HG03196 (cell line): ENCODE measurements at regions not wholly inside any gene's neighbourhood (a gene's known extent, or its start where the extent isn't known, plus 50 kb on each side); places are given as distances from the start of the nearest gene placed in this dataset.
"Not testable (repeated sequence)": the region's sequence is repeated elsewhere in the genome, so short reads cannot be mapped to it uniquely, and the experiment has no call there.

ENCODE experiments used
- ATAC-seq: cut with Tn5 transposase; IDR thresholded peaks from one replicate; pipeline ENCODE4 v1.9.1; 2021; ENCODE audit not compliant: unreplicated experiment

DNA sequence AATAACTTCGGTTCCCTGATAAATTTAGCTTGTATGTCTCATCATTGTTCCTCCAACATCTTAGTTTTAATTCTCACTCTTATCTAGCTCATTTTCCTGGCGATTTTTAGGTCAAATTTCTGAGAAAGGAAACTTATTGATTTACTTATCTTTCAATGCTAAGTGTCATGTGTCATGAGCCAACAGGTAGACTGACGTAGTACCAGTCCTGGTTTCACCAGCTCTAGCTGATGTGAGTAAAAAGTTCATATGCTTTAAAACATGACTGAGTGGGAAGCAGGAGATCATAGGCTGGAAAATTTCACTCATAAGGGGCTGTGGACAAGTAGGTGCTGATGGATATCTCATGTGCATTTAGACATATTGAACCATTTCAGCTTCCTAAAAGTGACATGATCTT is 441.7 kb upstream of the NR3C2 start:
- no peak for ATAC-seq

DNA sequence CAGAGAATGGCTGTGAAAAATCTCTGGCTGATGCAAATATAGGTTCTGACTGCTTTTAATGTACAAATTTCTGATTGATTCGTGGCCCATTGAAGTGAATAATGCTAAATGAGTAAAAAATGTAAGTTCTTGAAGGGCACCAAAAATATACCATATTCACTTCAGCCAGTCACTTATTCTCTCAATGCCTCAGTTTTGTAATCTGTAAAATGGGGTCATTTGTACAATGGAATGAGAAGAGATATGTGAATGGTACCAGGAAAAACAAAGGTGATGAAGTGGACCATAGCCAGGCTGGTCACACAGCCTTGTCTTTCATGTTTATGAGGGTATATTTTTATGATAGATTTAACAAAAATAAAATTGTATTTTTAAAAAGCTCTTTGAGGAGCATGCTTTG is 441.2 kb upstream of the NR3C2 start:
- no peak for ATAC-seq

DNA sequence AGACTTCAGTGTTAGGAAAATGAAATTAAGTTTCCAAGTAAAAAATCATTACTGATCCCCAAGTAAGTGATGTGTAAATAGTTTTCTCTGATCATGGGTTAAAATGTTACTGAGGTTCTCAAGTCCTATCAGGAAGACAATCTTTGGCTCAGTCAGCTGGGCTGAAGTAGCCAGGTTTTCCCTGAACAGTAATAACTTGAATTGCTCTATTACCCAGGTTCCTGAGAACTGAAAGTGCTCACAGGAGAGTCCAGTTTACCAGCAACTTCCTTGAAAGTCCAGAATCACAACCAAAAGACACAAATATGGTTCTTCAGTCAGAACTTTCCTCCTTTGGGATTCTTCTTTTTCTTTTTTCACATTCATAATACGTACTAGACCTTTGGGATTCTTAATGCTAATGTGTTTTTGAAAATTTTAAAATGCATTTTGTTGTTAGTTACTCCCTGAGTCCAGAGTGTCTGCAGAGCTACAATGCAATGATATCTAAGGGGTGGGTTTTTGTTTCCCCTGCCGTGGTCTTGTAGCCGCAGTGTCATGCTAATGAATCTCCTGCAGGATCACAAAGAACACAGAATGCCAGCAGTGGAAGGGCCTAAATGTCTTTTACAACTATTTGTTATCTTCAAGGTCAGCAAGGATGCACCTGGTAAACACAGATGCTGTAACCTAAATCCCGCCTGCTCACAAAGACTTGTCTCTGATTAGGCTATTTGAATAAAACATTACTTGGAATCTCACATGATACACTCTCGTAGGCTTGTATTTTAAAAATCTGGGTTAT is 439.8 kb upstream of the NR3C2 start:
- no peak for ATAC-seq

DNA sequence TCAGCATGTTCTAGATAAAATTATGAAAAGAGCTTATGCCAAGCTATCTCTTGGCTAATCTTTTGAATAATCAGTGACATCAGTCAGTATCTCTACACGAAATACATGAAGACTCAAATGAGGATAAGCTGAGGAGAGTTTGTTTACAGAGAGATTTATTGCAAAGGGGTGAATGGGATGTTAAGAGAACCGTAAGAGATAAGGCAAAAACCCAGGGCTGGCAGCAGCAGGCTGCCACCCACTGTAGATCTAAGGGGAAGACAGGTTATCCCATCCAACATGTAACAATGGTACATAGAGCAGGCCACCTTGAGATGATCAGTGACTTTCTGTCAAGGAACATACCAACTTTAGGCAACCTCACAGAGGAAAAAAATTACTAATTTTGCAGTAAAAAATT is 432.1 kb upstream of the NR3C2 start:
- ATAC-seq, result no peak

DNA sequence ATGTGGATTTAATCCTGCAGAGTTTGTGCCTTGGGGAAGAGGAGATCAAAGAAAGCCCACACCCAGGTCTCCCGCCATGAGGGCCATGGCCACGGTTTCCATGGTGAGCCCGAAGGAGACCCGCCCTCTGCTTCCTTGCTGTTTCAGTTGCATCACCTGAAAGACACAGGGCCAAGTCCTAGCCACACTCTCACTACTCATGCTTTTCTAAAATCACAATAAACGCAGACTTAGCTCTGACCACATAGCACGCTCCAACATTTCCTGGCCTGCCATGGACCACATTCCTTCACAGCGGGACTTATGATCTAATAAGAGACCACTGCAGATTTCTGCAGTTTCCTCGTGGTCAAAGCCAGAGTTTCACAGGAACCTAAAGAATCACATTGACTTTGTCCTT is 426.0 kb upstream of the NR3C2 start:
- no peak for ATAC-seq

DNA sequence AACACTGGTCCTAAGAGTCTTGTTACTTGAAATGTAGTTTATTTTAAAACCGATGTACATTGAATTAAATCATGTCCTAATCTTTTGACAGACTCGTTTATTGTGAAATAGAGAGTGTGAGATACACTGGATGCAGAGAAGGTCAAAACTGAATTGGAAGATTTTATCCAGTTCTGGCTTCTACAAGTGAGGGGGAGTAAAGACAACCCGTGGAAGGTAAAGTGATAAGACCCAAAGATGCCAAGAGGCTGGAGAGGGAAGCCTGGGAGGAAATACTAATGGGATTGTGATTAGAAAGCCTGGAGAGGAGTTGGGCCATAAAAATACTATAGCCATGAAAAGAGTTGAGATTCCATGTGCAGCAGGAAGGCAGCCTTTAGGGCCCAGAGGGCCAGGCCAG is 424.5 kb upstream of the NR3C2 start:
- ATAC-seq, result no peak

DNA sequence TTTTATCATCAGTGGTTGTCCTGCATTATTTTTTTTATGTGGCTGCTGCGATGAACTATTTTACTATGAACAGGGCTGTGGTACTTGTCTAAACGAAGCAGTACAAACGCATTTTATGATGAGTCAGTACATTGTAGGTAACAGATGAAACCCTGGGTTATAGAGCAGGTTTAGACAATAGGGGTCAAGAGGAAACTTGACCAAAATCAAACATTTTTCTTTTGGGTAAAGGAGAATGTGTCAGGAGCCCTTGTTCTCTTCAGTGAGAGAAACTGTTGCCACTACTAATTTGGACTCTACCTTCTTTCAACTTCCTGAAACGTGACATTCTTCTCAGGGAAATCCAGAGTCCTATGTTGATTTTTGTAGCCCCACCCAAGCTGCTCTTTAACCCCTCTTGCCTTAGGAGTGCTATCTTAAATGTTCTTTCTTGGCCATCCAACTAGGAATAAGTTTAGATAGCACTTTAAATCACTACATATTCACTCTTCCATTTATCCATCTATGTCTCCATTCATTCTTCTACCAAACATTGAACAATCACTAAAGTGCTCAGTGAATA is 415.8 kb upstream of the NR3C2 start:
- ATAC-seq, result no peak

DNA sequence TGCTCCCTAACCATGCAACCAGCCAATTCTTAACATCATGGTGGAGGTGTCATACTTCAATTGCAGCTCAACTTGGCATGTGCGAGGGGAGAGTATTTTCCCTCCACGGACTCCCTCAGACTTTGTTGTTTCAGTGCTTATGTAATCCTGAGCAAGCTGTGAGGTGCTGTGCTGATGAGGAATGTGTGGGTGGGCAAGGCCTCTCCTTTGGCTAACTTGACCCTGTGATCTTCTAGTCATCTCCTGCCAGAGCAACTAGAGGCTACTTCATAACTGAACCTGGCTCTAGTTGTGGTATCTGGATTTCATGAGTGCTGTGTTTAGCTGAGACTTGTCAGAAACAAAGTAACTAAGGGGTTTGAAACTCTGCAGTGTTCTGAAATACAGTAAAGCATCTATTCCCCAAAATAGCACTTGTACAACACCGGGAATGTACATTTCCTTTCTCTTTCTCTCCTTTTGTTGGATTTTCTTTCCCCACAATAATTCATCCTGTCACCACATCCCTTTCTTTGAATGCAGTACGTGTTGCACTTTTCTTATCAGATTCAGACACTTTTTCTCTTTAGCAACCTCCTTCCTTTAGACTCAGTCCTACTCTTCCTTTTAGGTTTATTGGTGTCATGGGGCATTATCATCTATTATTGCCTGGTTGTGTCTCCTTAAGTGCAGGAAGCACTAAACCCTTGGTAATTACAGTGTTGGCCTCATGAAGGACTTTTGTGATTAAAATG is 415.2 kb upstream of the NR3C2 start:
- ATAC-seq, result no peak

DNA sequence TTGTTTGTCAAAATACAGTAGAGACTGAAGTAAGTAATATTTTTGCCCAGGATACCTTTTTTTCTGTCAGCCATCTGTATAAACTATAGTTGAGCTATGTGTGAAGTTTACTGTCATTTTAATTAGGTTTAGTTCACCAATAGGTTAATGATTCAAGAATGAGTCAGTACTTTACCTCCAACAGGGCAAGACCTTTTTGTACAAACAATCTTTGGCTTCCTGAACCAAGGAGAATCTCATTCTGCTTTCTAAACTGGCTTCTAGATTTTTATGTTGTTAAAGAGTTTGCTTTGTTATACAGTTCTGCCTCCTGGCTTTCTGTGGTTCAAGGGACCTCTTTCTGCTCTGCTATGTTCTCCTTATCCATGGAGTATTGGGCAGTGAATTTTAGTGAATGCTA is 412.0 kb upstream of the NR3C2 start:
- ATAC-seq, result no peak

DNA sequence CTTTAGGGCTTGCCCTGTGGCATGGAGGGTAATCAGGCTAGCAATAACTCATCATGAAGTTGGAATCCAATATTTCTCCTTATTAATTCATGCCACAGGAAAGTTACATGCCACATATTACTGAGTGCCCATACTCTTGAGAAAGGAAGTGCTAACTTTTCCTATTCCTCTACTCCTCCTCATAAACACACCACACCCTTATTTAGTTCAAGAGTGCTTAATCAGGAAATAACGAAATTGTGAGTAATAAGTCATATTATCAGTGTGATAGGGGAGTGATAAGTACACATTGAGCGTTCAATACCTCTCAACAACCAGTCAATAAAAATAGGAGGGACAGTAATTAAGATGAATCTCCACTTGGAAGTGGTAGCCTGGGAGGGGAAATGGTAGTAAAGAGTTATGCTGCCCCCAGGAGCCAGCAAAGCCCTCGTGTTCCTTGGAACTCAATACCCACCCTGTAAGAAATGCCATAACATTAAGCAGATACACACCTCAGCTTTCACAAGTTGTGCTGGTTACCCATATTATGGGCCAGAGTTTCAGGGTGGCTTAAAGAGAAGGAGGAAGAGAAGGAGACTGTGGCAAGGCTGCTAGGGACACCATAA is 410.0 kb upstream of the NR3C2 start:
- no peak for ATAC-seq

DNA sequence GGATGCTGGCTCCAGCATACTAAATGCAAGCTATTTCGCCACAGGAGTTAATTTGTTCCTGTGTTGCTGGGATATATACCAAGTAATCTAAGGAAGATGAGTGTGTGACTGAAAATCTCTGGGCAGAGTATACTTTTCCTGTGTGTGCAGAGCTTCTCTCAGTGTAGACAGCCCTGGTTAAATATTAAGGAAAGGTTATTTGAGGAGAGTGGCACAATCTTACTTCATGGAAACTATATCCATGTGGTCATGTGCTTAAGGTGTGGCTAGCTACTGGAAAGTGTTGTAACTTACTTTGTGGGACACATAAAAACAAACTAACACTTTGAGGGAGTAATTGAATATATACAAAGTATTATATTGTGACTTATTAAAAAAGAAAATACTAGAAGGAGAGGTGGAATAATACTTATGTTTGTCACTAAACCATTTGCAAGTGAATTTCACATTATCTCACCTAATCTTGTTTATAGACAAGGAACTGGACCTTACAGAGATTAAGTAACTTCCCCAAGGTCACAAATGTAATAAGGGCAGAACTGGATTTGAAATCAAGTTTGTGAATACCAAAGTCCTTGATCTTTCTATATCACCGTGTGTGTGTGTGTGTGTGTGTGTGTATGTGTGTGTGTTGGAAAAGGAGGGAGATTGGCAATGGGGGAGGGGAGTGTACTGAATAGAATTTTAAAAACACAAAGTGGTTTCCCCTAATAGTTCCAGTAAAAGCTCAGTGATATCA is 408.2 kb upstream of the NR3C2 start:
- no peak for ATAC-seq

DNA sequence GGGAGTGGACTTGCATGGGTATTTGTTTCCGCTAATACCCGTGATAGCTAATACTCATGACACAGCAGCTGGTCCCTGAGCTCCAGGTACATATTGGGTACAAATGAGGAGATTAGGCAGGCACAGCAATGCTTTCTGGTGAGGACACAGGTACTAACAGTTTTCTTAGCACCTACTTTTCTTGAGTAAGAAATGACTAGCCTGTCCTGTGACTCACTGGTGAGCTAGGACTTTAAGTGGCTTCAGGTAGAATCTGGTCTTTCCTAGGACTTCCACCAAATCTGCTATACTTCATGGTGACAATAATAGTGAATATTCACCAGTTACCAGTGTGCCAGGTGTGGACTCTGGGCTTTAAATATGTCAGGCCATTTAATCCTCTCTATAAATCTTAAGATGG is 407.4 kb upstream of the NR3C2 start:
- no peak for ATAC-seq

DNA sequence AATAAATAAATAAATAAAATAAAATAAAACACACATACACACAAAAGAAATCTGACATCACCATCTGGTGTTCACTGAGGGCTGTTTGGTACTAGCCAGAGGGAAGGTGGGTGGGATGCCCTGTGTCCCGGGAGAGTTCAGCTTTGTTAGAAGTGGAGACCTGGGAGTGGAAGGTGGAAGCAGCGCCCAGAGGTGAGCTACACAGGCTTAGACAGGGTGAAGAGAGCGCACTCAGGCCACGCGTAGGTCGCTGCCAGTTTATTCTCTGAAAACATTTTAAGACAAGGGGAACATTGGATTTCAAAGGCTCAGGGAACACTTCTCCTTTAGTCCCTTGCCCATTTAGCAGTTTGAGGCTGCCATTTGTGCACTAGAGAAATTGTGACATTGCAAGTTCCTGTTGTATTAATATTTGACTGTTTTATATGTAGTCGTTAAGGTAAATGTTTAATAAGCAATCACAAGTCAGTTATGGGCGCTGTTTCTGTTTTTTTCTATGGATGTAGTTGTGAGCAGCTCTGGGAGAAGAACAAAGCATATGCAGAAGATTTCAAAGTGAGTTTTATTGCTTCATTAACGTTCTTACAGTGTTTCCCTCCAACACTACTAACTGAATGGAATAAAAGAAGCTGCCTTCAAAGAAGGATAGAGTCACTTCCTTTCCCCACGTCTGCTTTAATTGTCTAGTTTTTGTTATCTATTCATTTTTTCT is 405.5 kb upstream of the NR3C2 start:
- no peak for ATAC-seq

DNA sequence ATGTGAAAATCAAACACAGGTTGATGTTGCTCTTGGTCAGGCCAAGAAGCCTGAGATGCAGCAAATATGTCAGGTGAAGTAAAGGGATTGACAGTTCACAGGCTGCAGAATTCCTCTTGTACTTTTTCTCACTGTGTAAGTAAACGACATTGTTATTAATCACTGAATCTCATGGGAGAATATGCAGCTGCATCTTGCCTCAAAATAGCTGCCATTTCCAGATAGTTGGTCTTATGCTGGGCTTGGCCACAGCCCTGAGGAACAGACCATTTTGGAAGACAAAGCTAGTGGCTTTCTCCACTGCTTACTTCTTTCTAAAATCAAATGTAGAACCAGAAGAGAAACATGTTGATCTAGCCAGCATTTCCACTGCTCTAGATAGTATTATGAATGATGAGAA is 403.4 kb upstream of the NR3C2 start:
- ATAC-seq, result no peak

DNA sequence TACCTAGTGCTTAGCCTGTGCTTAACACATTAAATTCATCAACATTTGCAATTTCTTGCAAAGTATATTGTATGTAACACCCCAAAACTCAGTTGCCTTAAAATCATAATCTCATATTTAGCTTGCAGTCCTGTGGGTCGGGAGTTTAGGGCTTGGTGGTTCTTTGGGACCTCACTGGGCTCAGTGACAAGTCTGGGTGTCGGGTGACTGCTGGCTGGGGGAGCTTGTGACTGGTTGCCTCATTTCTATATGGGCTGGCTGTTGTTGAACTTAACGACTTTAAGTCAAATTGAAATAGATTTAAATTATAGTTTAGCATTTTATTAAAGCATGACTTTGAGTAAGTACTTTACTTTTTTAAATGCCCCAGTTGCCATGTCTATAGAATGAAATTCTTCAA is 401.4 kb upstream of the NR3C2 start:
- ATAC-seq, result no peak

DNA sequence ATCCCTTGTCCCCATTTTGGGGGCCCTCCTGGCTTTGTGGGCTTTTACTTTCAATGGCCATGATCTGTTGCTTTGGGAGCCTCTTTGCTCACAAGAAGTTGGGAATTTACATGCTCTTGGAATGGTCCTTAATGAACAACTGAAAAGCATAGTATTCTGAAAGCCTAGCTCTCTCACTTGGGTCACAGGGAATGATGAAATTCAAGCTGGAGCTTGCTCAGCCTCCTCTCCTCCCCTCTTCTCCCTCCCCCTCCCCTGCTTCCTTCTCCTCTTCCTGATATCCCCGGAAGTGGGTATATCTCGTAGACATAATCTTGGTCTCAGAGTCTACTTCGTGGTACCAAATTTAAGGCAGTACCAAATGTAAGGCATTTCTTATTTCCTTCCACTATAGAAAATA is 400.6 kb upstream of the NR3C2 start:
- ATAC-seq, result no peak

DNA sequence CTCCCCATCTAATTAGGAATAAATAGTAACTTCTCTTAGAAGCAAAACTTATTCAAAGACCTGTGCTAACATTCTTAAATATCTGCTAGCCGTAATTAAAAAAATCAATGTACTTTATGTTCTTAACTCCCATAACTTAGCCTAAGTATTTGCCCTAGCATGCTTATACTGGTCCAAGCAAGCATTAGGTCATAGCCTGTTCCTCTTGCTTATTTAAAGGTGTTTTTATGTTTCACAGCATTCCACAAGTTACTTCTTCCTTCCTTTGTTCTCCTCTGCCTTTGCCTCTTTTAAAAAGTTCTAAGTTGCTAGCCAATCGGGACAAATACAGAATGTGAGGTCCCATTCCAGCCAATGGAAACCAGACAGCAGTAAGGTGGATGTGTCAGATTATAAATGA is 395.4 kb upstream of the NR3C2 start:
- ATAC-seq, result not testable (repeated sequence)

DNA sequence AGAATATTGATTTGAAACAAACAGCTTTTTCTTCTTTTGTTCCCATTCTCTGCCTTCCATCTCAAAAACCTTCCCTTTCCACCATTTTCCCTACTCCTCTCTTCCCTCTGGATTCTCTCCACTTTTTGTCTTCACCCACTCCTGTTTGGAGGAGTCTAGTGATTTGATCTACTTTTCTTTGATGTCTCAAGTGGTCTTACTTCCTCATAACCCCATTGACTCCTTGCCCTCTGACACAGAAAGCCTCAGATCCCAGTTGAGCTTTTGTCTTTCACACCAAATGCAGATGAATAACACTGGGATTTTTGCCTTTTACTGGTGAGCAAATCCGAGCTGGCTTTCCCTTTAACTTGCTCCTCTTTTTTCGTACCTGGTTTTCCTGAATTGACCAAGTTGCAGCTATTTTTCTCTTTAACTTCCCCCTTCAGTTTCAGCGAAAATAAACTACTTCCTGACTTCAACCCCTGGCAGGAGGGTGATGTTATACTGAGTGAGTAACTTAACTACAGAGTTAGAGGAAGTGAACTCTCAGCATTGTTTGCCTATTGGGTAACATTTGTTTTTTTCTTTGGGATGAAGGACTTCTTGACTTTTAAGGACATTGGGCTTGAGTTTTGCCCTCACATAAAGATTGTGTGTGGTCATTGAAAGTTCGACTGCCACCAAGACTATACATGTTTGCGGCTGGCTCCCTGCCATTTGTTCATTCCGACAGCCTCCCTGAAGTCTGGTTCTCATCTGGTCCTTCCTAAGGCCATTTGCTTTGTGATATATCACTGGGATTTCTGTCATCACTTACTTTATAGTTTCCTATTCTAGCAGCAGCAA is 392.8 kb upstream of the NR3C2 start:
- peak; percentile 63 for ATAC-seq

DNA sequence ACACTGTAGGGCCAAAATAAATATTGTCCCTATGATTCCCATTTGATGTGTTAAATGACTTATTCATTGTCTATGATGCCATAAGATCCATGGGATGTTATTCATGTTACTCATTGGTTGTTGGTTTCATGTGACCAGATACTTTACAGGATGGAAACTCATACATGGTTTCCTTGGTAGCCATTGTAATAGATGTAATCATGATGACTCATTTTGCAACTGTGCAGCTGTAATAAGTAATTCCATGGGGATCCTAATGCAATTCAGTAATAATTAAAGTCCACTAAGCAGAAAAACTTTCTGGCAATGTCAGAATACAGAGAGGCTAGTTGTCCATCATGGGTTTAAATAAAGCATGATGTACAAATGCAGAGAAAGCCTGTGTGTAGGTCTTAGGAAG is 389.7 kb upstream of the NR3C2 start:
- no peak for ATAC-seq

DNA sequence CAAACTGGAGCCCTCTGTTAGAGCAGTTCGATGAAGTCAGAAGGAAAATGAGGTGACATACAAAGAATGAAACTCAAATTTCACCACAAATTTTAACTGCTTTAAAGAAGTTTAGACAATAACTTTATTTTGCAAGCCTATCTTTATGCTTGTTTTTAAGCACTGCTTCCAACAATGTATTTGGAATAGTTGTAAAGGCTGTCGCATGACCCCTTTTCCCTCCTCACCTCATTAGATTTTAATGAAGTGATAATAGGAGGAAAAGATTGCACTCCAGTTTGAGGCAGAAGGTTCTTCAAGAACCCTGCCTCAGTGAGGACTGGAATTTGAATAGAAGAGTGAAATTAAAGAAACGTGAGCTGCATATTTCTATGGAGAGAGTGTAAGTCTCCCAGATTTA is 386.1 kb upstream of the NR3C2 start:
- no peak for ATAC-seq
